ENCODE measurements at regions not wholly inside any gene's neighbourhood (a gene's known extent, or its start where the extent isn't known, plus 50 kb on each side); places are given as distances from the start of the nearest gene placed in this dataset.
"Not testable (repeated sequence)": the region's sequence is repeated elsewhere in the genome, so short reads cannot be mapped to it uniquely, and the experiment has no call there.

- no peaks in the 10 kb centered on the region for H3K4me1 Mint-ChIP-seq
- H3K4me3 Mint-ChIP-seq: no peak overlapping the region
- no peak overlapping the region for H3K27ac Mint-ChIP-seq
- ATAC-seq (no peak), DNase-seq (ENCODE audit: low spot score in 2 of 2) (no peak)
- H3K9me3 Mint-ChIP-seq: peaks cover 8% of the 10 kb centered on the region
- no peaks in the 10 kb centered on the region for H3K36me3 Mint-ChIP-seq
Observed at GRCh38 chr5:25764733-25765132, 1120.0 kb upstream of the CDH10 start.

GRCh38 chr5:25763781-25764180 is 1119.0 kb upstream of the CDH10 start:
- H3K4me1 Mint-ChIP-seq: no peaks in the 10 kb centered on the region

GRCh38 chr5:25754895-25755294 is 1110.1 kb upstream of the CDH10 start:
- ATAC-seq (no peak), DNase-seq (ENCODE audit: low spot score in 2 of 2) (no peak)
- Mint-ChIP-seq H3K9me3 (peaks cover 24% of the 10 kb centered on the region), H3K27ac (no peak overlapping the region), H3K36me3 (no peaks in the 10 kb centered on the region), H3K4me3 (no peak overlapping the region), H3K4me1 (no peaks in the 10 kb centered on the region)

More at GRCh38 chr5:25763781-25764180, 1119.0 kb upstream of the CDH10 start:
- H3K36me3 Mint-ChIP-seq: no peaks in the 10 kb centered on the region
- no peak overlapping the region for H3K4me3 Mint-ChIP-seq
- H3K27ac Mint-ChIP-seq: no peak overlapping the region
- peaks cover 8% of the 10 kb centered on the region for H3K9me3 Mint-ChIP-seq
- ATAC-seq (no peak), DNase-seq (ENCODE audit: low spot score in 2 of 2) (no peak)

- H3K27ac Mint-ChIP-seq: no peak overlapping the region
- DNase-seq (ENCODE audit: low spot score in 2 of 2) (no peak), ATAC-seq (no peak)
- no peaks in the 10 kb centered on the region for H3K36me3 Mint-ChIP-seq
- H3K9me3 Mint-ChIP-seq: peaks cover 15% of the 10 kb centered on the region
- no peak overlapping the region for H3K4me3 Mint-ChIP-seq
- no peaks in the 10 kb centered on the region for H3K4me1 Mint-ChIP-seq
Observed at GRCh38 chr5:25744908-25745307, 1100.1 kb upstream of the CDH10 start.

- no peaks in the 10 kb centered on the region for H3K36me3 Mint-ChIP-seq
- no peak for DNase-seq (ENCODE audit: low spot score in 2 of 2)
- H3K4me3 Mint-ChIP-seq: no peak overlapping the region
- peaks cover 7% of the 10 kb centered on the region for H3K9me3 Mint-ChIP-seq
- no peak overlapping the region for H3K27ac Mint-ChIP-seq
- no peaks in the 10 kb centered on the region for H3K4me1 Mint-ChIP-seq
- no peak for ATAC-seq
Observed at GRCh38 chr5:25716680-25717079, 1071.9 kb upstream of the CDH10 start.

GRCh38 chr5:25713259-25713658 is 1068.5 kb upstream of the CDH10 start:
- Mint-ChIP-seq H3K4me1 (no peaks in the 10 kb centered on the region), H3K9me3 (peaks cover 8% of the 10 kb centered on the region), H3K27ac (no peak overlapping the region), H3K36me3 (no peaks in the 10 kb centered on the region), H3K4me3 (no peak overlapping the region)
- DNase-seq (ENCODE audit: low spot score in 2 of 2) (no peak), ATAC-seq (no peak)

- peaks cover 27% of the 10 kb centered on the region for H3K9me3 Mint-ChIP-seq
- DNase-seq (ENCODE audit: low spot score in 2 of 2) (no peak), ATAC-seq (no peak)
- no peaks in the 10 kb centered on the region for H3K36me3 Mint-ChIP-seq
- no peaks in the 10 kb centered on the region for H3K4me1 Mint-ChIP-seq
- no peak overlapping the region for H3K27ac Mint-ChIP-seq
- H3K4me3 Mint-ChIP-seq: no peak overlapping the region
Observed at GRCh38 chr5:25707093-25707492, 1062.3 kb upstream of the CDH10 start.

GRCh38 chr5:25701936-25702335 is 1057.2 kb upstream of the CDH10 start:
- H3K27ac Mint-ChIP-seq: no peak overlapping the region
- H3K4me1 Mint-ChIP-seq: no peaks in the 10 kb centered on the region
- H3K4me3 Mint-ChIP-seq: no peak overlapping the region
- ATAC-seq: no peak
- H3K36me3 Mint-ChIP-seq: no peaks in the 10 kb centered on the region
- peaks cover 16% of the 10 kb centered on the region for H3K9me3 Mint-ChIP-seq
- no peak for DNase-seq (ENCODE audit: low spot score in 2 of 2)

GRCh38 chr5:25694801-25695200 is 1050.0 kb upstream of the CDH10 start:
- H3K36me3 Mint-ChIP-seq: no peaks in the 10 kb centered on the region
- DNase-seq (ENCODE audit: low spot score in 2 of 2) (no peak), ATAC-seq (no peak)
- peaks cover 3% of the 10 kb centered on the region for H3K9me3 Mint-ChIP-seq
- no peak overlapping the region for H3K4me3 Mint-ChIP-seq
- H3K27ac Mint-ChIP-seq: no peak overlapping the region
- no peaks in the 10 kb centered on the region for H3K4me1 Mint-ChIP-seq

GRCh38 chr5:25688156-25688555 is 1043.4 kb upstream of the CDH10 start:
- Mint-ChIP-seq H3K9me3 (peaks cover 7% of the 10 kb centered on the region), H3K4me3 (no peak overlapping the region), H3K27ac (no peak overlapping the region), H3K36me3 (no peaks in the 10 kb centered on the region), H3K4me1 (no peaks in the 10 kb centered on the region)
- DNase-seq (ENCODE audit: low spot score in 2 of 2): no peak
- no peak for ATAC-seq

GRCh38 chr5:25669645-25670401 is 1025.0 kb upstream of the CDH10 start:
- Mint-ChIP-seq H3K9me3 (peaks cover 25% of the 10 kb centered on the region), H3K4me1 (no peaks in the 10 kb centered on the region), H3K27ac (no peak overlapping the region), H3K4me3 (no peak overlapping the region), H3K36me3 (no peaks in the 10 kb centered on the region)
- ATAC-seq (no peak), DNase-seq (ENCODE audit: low spot score in 2 of 2) (no peak)

- DNase-seq (ENCODE audit: low spot score in 2 of 2) (no peak), ATAC-seq (no peak)
- H3K9me3 Mint-ChIP-seq: peaks cover 12% of the 10 kb centered on the region
- H3K4me3 Mint-ChIP-seq: no peak overlapping the region
- H3K36me3 Mint-ChIP-seq: no peaks in the 10 kb centered on the region
- H3K4me1 Mint-ChIP-seq: no peaks in the 10 kb centered on the region
- no peak overlapping the region for H3K27ac Mint-ChIP-seq
Observed at GRCh38 chr5:25662610-25663009, 1017.8 kb upstream of the CDH10 start.

- not testable (repeated sequence) for H3K27ac Mint-ChIP-seq; ATAC-seq; H3K4me1 Mint-ChIP-seq; DNase-seq (ENCODE audit: low spot score in 2 of 2); H3K36me3 Mint-ChIP-seq; H3K4me3 Mint-ChIP-seq
- H3K9me3 Mint-ChIP-seq: peaks cover 27% of the 10 kb centered on the region
Observed at GRCh38 chr5:25650316-25650715, 1005.5 kb upstream of the CDH10 start.

- Mint-ChIP-seq H3K9me3 (peaks cover 24% of the 10 kb centered on the region), H3K4me1 (no peaks in the 10 kb centered on the region)
Observed at GRCh38 chr5:25649628-25650265, 1005.0 kb upstream of the CDH10 start.

GRCh38 chr5:25646421-25647341 is 1001.9 kb upstream of the CDH10 start:
- Mint-ChIP-seq H3K27ac (no peak overlapping the region), H3K4me1 (no peaks in the 10 kb centered on the region), H3K4me3 (no peak overlapping the region), H3K36me3 (no peaks in the 10 kb centered on the region), H3K9me3 (peaks cover 17% of the 10 kb centered on the region)
- ATAC-seq (no peak), DNase-seq (ENCODE audit: low spot score in 2 of 2) (no peak)

More at GRCh38 chr5:25649628-25650265, 1005.0 kb upstream of the CDH10 start:
- Mint-ChIP-seq H3K4me3 (no peak overlapping the region), H3K36me3 (no peaks in the 10 kb centered on the region), H3K27ac (no peak overlapping the region)
- ATAC-seq (no peak), DNase-seq (ENCODE audit: low spot score in 2 of 2) (no peak)

All from stimulated activated effector memory CD8-positive, alpha-beta T cell treated with anti-CD3 and anti-CD28 coated beads, Interleukin-12 subunit alpha, Interleukin-12 subunit beta, amount 100 ng/mL, for 72 hours (primary cell).